DOHH2 (cell line): ENCODE measurements at regions not wholly inside any gene's neighbourhood (a gene's known extent, or its start where the extent isn't known, plus 50 kb on each side); places are given as distances from the start of the nearest gene placed in this dataset.

Experiments used
- CTCF ChIP-seq: fragments of 200-600 bp; sonication (generic); IDR thresholded peaks from one replicate; pipeline ENCODE4 v1.5.1; 2014; ENCODE audit warnings: antibody characterized with exemption, mild to moderate bottlenecking, low read depth, low read length; ENCODE audit not compliant: poor library complexity, severe bottlenecking
- EZH2phosphoT487 ChIP-seq: fragments of 200-600 bp; sonication (generic); IDR thresholded peaks from 2 replicates; pipeline ENCODE4 v1.6.1; 2017; ENCODE audit warnings: borderline replicate concordance, mild to moderate bottlenecking, antibody characterized with exemption, low read length, moderate library complexity, mixed read lengths

GRCh38 chr3:14252321-14253021 is 73.9 kb downstream of the LSM3 start:
- no peak for TF ChIP-seq CTCF
- no peak for TF ChIP-seq EZH2phosphoT487
